ENCODE measurements at regions not wholly inside any gene's neighbourhood (a gene's known extent, or its start where the extent isn't known, plus 50 kb on each side); places are given as distances from the start of the nearest gene placed in this dataset.

- no TSS peak for BruUV-seq (replicated peaks)
- Histone ChIP-seq H3K27ac (ENCODE audit: low read depth, low read length, poor library complexity, severe bottlenecking) (no peak overlapping the region), H3K79me2 (ENCODE audit: insufficient read depth, low read depth, low read length) (no peaks in the 10 kb centered on the region), H3K4me1 (ENCODE audit: insufficient read depth, low read length, poor library complexity, severe bottlenecking) (no peaks in the 10 kb centered on the region), H2AFZ (ENCODE audit: low read length) (no peak overlapping the region), H3K9me2 (ENCODE audit: insufficient read depth, low read length) (no peaks in the 10 kb centered on the region), H3K36me3 (ENCODE audit: insufficient read depth, low read length) (no peaks in the 10 kb centered on the region), H4K20me1 (ENCODE audit: insufficient read depth, low read length) (no peaks in the 10 kb centered on the region), H3K4me2 (ENCODE audit: low read length) (no peak overlapping the region), H3K9me3 (ENCODE audit: low read length) (no peaks in the 10 kb centered on the region), H3K4me3 (ENCODE audit: low read depth, low read length, poor library complexity, severe bottlenecking) (no peak overlapping the region)
- no peak for DNase-seq (ENCODE audit: low spot score)
- CTCF ChIA-PET (ENCODE audit: unreplicated experiment): no interaction called here
- TF ChIP-seq, protein P1, sequence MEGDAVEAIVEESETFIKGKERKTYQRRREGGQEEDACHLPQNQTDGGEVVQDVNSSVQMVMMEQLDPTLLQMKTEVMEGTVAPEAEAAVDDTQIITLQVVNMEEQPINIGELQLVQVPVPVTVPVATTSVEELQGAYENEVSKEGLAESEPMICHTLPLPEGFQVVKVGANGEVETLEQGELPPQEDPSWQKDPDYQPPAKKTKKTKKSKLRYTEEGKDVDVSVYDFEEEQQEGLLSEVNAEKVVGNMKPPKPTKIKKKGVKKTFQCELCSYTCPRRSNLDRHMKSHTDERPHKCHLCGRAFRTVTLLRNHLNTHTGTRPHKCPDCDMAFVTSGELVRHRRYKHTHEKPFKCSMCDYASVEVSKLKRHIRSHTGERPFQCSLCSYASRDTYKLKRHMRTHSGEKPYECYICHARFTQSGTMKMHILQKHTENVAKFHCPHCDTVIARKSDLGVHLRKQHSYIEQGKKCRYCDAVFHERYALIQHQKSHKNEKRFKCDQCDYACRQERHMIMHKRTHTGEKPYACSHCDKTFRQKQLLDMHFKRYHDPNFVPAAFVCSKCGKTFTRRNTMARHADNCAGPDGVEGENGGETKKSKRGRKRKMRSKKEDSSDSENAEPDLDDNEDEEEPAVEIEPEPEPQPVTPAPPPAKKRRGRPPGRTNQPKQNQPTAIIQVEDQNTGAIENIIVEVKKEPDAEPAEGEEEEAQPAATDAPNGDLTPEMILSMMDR (conservative IDR thresholded peaks at IDR 0.05; ENCODE audit: low read length): no peak
- no peak for TF ChIP-seq EZH2phosphoT487 (IDR thresholded peaks at IDR 0.05; ENCODE audit: borderline replicate concordance, low read depth, low read length)
- intact Hi-C loops (cut with micrococcal nuclease; ENCODE audit: unreplicated experiment): no loop called here
- POLR2A ChIA-PET: interaction anchor here (0.6 kb wide), 1 partner anchor 777 kb away, joined by 3 read pairs; no protein-coding TSS in a partner anchor
Observed at GRCh38 chr5:166566725-166567124, 1724.7 kb upstream of the WWC1 start.

DNA sequence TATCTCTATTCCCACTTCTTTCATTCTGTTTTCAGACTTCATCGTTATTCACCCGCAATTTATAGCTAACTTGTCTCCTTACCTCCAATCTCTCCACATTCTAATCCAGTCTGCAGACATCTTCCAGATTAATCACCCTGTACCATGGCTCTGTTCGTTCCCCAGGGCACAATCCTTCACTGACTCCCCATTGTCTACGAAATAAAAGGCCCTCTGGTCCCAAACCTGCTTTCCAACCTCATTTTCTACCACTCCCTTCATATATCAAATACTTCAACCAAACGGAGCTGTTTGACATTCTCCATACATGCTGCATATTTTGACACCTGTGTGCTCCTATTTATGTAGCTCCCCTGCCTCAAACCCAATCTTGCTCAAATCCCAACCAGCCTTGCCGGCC is 1720.6 kb upstream of the WWC1 start:
- BruUV-seq (replicated peaks): no TSS peak
- Histone ChIP-seq H3K27ac (ENCODE audit: low read depth, low read length, poor library complexity, severe bottlenecking) (no peak overlapping the region), H3K4me1 (ENCODE audit: insufficient read depth, low read length, poor library complexity, severe bottlenecking) (no peaks in the 10 kb centered on the region), H3K9me3 (ENCODE audit: low read length) (no peaks in the 10 kb centered on the region), H3K9me2 (ENCODE audit: insufficient read depth, low read length) (no peaks in the 10 kb centered on the region), H3K4me2 (ENCODE audit: low read length) (no peak overlapping the region), H2AFZ (ENCODE audit: low read length) (no peak overlapping the region), H3K36me3 (ENCODE audit: insufficient read depth, low read length) (no peaks in the 10 kb centered on the region), H4K20me1 (ENCODE audit: insufficient read depth, low read length) (no peaks in the 10 kb centered on the region), H3K79me2 (ENCODE audit: insufficient read depth, low read depth, low read length) (no peaks in the 10 kb centered on the region), H3K4me3 (ENCODE audit: low read depth, low read length, poor library complexity, severe bottlenecking) (no peak overlapping the region)
- DNase-seq (ENCODE audit: low spot score): no peak
- TF ChIP-seq, protein P1 (conservative IDR thresholded peaks at IDR 0.05; ENCODE audit: low read length): no peak
- no peak for TF ChIP-seq EZH2phosphoT487 (IDR thresholded peaks at IDR 0.05; ENCODE audit: borderline replicate concordance, low read depth, low read length)
- CTCF ChIA-PET (ENCODE audit: unreplicated experiment): no interaction called here
- POLR2A ChIA-PET: interaction anchor here (0.6 kb wide), 1 partner anchor 225 kb away, joined by 6 read pairs; no protein-coding TSS in a partner anchor
- intact Hi-C loops (cut with micrococcal nuclease; ENCODE audit: unreplicated experiment): no loop called here

DNA sequence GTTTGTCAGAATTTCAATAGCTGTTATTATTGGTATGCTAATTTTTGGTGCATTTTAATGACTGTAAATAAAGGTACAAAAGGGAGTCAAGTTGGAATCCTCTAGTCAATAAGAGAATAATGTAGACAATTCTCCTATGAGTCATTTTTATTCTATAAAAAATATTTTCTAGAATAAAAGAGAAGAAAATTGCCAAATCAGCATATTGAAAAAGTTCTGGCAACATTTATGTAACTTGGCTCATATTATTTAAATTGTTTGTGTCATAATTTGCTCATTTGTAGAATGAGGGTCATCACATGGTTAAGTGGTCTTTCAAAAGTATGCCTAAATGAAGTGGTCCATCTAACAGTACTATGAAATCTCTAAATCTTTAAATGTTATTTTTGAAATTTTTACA is 1719.8 kb upstream of the WWC1 start:
- H3K4me1 ChIP-seq (ENCODE audit: insufficient read depth, low read length, poor library complexity, severe bottlenecking): no peaks in the 10 kb centered on the region
- no TSS peak for BruUV-seq (replicated peaks)
- no peak for TF ChIP-seq EZH2phosphoT487 (IDR thresholded peaks at IDR 0.05; ENCODE audit: borderline replicate concordance, low read depth, low read length)
- TF ChIP-seq, protein P1 (conservative IDR thresholded peaks at IDR 0.05; ENCODE audit: low read length): no peak
- H3K9me2 ChIP-seq (ENCODE audit: insufficient read depth, low read length): no peaks in the 10 kb centered on the region
- no peaks in the 10 kb centered on the region for H3K36me3 ChIP-seq (ENCODE audit: insufficient read depth, low read length)
- POLR2A ChIA-PET: no interaction called here
- no peaks in the 10 kb centered on the region for H4K20me1 ChIP-seq (ENCODE audit: insufficient read depth, low read length)
- no peaks in the 10 kb centered on the region for H3K79me2 ChIP-seq (ENCODE audit: insufficient read depth, low read depth, low read length)
- H2AFZ ChIP-seq (ENCODE audit: low read length): no peak overlapping the region
- H3K9me3 ChIP-seq (ENCODE audit: low read length): no peaks in the 10 kb centered on the region
- no peak overlapping the region for H3K4me2 ChIP-seq (ENCODE audit: low read length)
- intact Hi-C loops (cut with micrococcal nuclease; ENCODE audit: unreplicated experiment): no loop called here
- no peak for DNase-seq (ENCODE audit: low spot score)
- no peak overlapping the region for H3K4me3 ChIP-seq (ENCODE audit: low read depth, low read length, poor library complexity, severe bottlenecking)
- CTCF ChIA-PET (ENCODE audit: unreplicated experiment): no interaction called here
- H3K27ac ChIP-seq (ENCODE audit: low read depth, low read length, poor library complexity, severe bottlenecking): no peak overlapping the region
